Fibroblast of villous mesenchyme (primary cell): ENCODE measurements at regions not wholly inside any gene's neighbourhood (a gene's known extent, or its start where the extent isn't known, plus 50 kb on each side); places are given as distances from the start of the nearest gene placed in this dataset.
A peak's percentile ranks its signal among the peaks of the same experiment; 100 is the strongest.
"Not testable (repeated sequence)": the region's sequence is repeated elsewhere in the genome, so short reads cannot be mapped to it uniquely, and the experiment has no call there.

Experiments
- DNase-seq: peaks from one replicate; pipeline ENCODE4 v3.0.0-alpha.2; 2010; ENCODE audit warnings: low read depth
- H3K4me3 ChIP-seq: 2 replicates; pipeline ENCODE4 v1.5.1; 2011; ENCODE audit warnings: low read depth, mild to moderate bottlenecking, low read length
- CTCF ChIP-seq: IDR thresholded peaks from 2 replicates; pipeline ENCODE4 v1.5.1; 2012; ENCODE audit warnings: low read depth, mild to moderate bottlenecking, low read length; ENCODE audit not compliant: insufficient read depth

GRCh38 chr14:104267895-104268294 is 129.5 kb downstream of the KIF26A start:
- no peak for DNase-seq
- H3K4me3 ChIP-seq: no peak overlapping the region
- TF ChIP-seq CTCF: no peak

- DNase-seq: no peak
- H3K4me3 ChIP-seq: no peak overlapping the region
Observed at GRCh38 chr14:104268295-104268694, 129.9 kb downstream of the KIF26A start.

GRCh38 chr14:104268725-104269436 is 130.5 kb downstream of the KIF26A start:
- no peak for TF ChIP-seq CTCF
- H3K4me3 ChIP-seq: no peak overlapping the region
- DNase-seq: no peak

More at GRCh38 chr14:104268295-104268694, 129.9 kb downstream of the KIF26A start:
- no peak for TF ChIP-seq CTCF

- not testable (repeated sequence) for DNase-seq, H3K4me3 ChIP-seq
Observed at GRCh38 chr14:104269511-104270241, 131.3 kb downstream of the KIF26A start.

GRCh38 chr14:104271391-104271790 is 133.0 kb downstream of the KIF26A start:
- peak; percentile 8 for DNase-seq
- no peak for TF ChIP-seq CTCF
- no peak overlapping the region for H3K4me3 ChIP-seq

GRCh38 chr14:104274806-104275205 is 136.4 kb downstream of the KIF26A start:
- TF ChIP-seq CTCF: no peak
- DNase-seq: no peak
- no peak overlapping the region for H3K4me3 ChIP-seq

- no peak overlapping the region for H3K4me3 ChIP-seq
- no peak for TF ChIP-seq CTCF
- no peak for DNase-seq
Observed at GRCh38 chr14:104277416-104278213, 139.2 kb downstream of the KIF26A start.
